ENCODE measurements at regions not wholly inside any gene's neighbourhood (a gene's known extent, or its start where the extent isn't known, plus 50 kb on each side); places are given as distances from the start of the nearest gene placed in this dataset.
"Not testable (repeated sequence)": the region's sequence is repeated elsewhere in the genome, so short reads cannot be mapped to it uniquely, and the experiment has no call there.

- no peak for DNase-seq (ENCODE audit: low read depth in 2 of 3, low spot score in 1 of 3)
Measured at GRCh38 chr2:234199996-234200395, 149.5 kb downstream of the SPP2 start.

DNA sequence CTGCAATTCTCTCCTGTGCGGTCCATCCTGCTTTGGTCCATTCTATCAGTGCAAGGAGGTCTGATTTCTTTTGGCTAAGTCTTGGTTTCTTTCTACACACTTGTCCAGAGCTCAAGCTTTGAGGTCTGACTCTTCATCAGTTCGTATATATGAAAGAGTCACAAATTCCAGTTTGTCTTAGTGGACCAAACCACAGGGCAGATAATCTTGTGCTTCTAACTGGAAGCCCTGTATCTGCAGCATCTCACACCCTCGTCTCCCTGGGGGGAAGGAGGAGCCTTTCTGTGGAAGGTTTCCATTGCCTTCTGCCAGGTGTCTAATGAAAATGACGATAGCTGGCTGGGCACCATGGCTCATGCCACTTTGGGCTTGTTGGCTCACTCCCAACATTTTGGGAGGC is 148.5 kb downstream of the SPP2 start:
- no peak for DNase-seq (ENCODE audit: low read depth in 2 of 3, low spot score in 1 of 3)

- no peak for DNase-seq (ENCODE audit: low read depth in 2 of 3, low spot score in 1 of 3)
Measured at GRCh38 chr2:234195516-234195915, 145.0 kb downstream of the SPP2 start.

DNA sequence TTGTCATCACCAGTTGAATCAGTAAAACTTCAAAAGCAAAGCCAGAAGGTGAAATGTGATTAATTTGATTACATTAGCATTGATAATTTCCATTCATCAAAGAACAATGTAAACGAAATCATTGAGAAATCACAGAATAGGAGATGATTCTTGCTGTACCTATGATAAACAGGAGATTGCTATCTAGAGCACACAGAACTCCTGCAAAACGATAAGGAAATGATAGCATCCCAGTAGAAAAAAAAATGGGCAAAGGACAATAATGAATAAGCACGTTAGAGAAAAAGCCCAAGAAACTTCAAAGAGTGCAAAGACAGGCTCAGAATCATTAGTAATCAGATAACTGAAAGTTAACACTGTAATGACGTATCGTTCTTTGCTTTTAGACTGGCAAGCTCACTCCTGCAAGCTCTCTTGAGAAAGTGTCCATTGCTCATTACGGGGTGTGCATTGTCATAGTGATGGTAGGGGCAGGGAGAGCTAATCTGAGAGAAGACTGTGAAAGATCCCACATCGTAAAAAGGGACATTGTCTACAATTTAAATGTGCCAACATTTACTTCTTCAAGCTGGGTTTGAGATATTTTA is 143.6 kb downstream of the SPP2 start:
- DNase-seq (ENCODE audit: low read depth in 2 of 3, low spot score in 1 of 3), result no peak

- no peak for DNase-seq (ENCODE audit: low read depth in 2 of 3, low spot score in 1 of 3)
Measured at GRCh38 chr2:234191819-234192407, 141.4 kb downstream of the SPP2 start.

DNA sequence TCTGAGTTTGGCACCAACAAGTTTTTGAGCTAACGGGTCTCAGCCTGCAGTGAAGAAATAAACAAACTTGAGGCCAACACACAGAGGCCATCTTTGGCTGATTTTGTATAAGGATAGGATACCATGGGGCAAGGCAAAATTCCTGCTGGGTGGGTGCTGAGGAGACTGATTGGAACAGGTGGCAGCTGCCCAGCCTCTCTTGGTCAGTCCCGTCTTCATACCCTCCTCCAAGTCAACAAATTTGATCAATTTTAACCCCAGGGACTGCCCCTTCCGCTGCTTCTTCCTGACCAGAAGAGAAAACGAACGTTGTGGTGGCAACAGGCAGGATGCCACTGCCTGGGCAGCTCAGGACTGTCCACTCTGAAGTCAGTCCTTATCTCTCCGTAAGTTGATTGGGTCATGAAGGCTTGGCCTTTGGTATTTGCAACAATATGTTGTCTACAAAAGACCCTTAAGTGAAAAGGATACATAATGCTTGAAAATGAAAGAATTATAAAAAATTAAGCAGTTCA is 139.3 kb downstream of the SPP2 start:
- no peak for DNase-seq (ENCODE audit: low read depth in 2 of 3, low spot score in 1 of 3)

DNA sequence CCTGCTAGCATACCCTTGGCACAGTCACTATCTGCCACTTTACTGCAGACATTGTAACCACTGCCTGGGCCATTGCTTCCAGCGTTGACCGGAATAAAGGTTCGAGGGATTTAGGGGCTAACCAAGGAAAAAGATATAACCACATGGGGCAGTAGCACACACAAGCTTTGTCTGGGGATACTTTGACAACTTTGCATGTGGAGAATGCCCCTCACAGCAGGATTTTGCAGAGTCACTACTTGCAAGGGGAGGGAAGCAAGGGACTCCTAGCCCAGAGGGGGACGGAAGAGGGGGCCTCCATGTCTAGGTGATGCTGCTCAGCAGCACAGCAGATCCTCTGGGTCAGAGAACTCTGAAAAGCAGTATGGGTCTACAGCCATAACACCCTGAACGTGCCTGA is 138.7 kb downstream of the SPP2 start:
- DNase-seq (ENCODE audit: low read depth in 2 of 3, low spot score in 1 of 3), result no peak

GRCh38 chr2:234187646-234188174 is 137.2 kb downstream of the SPP2 start:
- no peak for DNase-seq (ENCODE audit: low read depth in 2 of 3, low spot score in 1 of 3)

- no peak for DNase-seq (ENCODE audit: low read depth in 2 of 3, low spot score in 1 of 3)
Measured at GRCh38 chr2:234181121-234181520, 130.6 kb downstream of the SPP2 start.

DNA sequence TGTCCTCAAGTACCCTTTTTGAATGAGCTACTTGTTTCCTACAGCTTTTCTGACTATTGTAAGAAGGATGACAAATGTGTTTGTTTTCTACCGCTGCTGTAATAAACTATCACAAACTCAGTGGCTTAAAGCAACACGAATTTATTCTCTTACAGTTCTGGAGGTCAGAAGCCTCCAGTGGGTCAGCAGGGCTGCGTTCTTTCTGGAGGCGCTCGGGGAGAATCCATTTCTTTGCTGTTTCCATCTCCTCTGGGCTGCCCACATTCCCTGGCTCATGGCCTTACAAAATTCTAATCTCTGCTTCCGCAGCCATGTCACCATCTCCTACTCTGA is 128.5 kb downstream of the SPP2 start:
- no peak for DNase-seq (ENCODE audit: low read depth in 2 of 3, low spot score in 1 of 3)

- DNase-seq (ENCODE audit: low read depth in 2 of 3, low spot score in 1 of 3), result no peak
Measured at GRCh38 chr2:234178330-234179030, 128.0 kb downstream of the SPP2 start.

DNA sequence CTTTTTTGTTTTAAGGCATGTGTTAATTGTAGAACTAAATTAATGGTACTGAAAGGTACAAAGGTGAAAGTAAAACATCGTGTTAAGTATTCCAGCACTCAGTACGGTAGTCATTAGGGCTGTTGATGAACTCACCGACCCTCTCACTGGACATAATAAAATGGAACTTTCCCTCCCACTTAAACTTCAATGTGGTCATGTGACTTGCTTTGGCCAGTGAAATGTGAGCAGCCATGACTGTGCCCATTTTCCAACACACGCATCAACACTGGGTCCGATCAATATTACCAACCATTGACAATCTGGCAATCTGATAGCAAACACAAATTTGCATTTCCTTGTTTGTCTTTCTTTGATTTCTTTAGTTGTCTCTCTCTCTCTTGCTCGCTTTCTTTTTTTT is 125.1 kb downstream of the SPP2 start:
- DNase-seq (ENCODE audit: low read depth in 2 of 3, low spot score in 1 of 3), result no peak

- no peak for DNase-seq (ENCODE audit: low read depth in 2 of 3, low spot score in 1 of 3)
Measured at GRCh38 chr2:234174742-234175141, 124.2 kb downstream of the SPP2 start.

- no peak for DNase-seq (ENCODE audit: low read depth in 2 of 3, low spot score in 1 of 3)
Measured at GRCh38 chr2:234172532-234172931, 122.0 kb downstream of the SPP2 start.

DNA sequence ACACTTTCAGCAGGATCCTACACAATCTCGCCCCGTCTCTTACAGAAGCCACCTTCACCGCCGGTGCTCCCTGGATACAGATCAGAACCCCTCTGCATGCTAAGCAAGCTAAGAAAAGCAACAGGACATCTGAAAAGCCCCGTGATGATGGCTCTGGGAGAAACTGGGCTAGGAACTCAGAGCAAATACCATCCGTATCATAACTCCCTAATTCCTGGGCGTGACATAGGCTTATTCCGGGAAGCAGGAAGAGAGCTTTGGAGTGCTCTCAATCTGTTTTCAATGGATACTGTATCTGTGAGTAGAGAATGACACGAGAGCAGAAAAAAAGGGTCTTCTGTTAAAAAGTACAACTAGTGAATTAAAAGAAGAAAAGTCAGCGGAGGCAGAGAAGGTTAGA is 121.6 kb downstream of the SPP2 start:
- no peak for DNase-seq (ENCODE audit: low read depth in 2 of 3, low spot score in 1 of 3)

DNA sequence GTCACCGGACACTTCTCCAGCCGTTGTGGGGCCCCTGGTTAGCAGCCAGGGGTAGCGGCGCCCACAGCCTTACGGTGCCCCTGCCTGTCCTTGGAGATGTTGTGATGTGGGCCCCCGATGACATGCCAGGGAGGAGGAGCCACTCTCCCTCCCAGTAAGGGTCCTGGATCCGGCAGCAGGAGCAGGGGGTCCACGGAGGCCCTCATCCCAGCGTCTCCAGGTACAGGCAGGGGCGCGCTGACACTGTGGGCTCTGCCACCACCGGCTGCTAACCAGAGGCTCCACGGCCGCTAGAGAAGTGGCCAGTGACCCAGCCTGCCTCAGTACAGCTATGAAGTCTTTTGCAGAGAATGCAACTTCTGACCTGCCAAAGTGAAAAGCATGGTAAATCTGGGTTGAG is 121.2 kb downstream of the SPP2 start:
- no peak for DNase-seq (ENCODE audit: low read depth in 2 of 3, low spot score in 1 of 3)

- DNase-seq (ENCODE audit: low read depth in 2 of 3, low spot score in 1 of 3), result no peak
Measured at GRCh38 chr2:234169674-234170073, 119.2 kb downstream of the SPP2 start.

DNA sequence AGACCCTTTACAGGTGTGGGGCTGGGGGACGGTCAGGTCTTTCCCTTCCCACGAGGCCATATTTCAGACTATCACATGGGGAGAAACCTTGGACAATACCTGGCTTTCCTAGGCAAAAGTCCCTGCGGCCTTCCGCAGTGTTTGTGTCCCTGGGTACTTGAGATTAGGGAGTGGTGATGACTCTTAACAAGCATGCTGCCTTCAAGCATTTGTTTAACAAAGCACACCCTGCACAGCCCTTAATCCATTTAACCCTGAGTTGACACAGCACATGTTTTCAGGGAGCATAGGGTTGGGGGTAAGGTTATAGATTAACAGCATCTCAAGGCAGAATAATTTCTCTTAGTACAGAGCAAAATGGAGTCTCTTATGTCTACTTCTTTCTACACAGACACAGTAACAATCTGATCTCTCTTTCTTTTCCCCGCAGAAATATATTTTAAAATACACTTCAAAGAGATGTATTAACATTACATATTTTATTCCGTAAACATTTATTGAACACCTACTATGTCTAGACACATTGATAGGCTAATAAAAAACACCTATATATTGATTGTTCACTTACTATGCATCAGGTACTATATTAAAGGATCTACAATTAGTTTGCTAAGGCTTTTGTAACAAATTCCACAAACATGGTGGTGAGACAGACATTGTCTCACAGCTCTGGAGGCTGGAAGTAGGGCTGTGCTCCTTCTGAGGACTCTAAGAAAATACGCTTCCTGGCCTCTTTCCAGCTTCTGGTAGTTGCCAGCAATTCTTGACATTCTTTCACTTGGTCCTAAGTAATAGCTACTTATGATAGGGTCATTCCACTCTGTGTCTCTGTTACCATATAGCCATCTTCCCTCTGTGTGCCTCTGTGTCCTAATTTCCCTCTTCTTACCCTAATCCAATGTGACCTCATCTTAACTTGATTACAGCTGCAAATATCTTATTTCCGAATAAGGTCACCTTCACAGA is 118.4 kb downstream of the SPP2 start:
- DNase-seq (ENCODE audit: low read depth in 2 of 3, low spot score in 1 of 3), result not testable (repeated sequence)

GRCh38 chr2:234166531-234166930 is 116.0 kb downstream of the SPP2 start:
- no peak for DNase-seq (ENCODE audit: low read depth in 2 of 3, low spot score in 1 of 3)

DNA sequence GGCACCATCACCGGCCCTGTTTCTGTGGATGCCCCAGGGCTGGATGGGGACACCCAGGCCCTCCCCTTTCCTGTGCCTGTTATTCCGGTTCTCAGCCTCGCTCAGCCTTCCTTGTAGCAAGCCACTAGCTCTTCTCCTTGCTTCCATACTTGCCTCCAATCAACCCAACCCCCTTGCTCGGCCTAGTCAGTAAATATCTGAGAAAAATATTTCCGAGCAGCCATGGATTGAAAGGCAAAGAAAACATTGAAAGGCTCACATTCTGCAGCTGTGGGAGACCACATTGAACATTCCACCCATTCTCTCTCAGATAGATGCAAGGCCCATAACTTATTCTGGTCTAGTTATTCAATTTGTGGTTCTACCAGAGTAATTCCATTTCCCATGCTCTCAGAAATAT is 114.9 kb downstream of the SPP2 start:
- DNase-seq (ENCODE audit: low read depth in 2 of 3, low spot score in 1 of 3), result no peak
